ENCODE measurements at regions not wholly inside any gene's neighbourhood (a gene's known extent, or its start where the extent isn't known, plus 50 kb on each side); places are given as distances from the start of the nearest gene placed in this dataset.

DNA sequence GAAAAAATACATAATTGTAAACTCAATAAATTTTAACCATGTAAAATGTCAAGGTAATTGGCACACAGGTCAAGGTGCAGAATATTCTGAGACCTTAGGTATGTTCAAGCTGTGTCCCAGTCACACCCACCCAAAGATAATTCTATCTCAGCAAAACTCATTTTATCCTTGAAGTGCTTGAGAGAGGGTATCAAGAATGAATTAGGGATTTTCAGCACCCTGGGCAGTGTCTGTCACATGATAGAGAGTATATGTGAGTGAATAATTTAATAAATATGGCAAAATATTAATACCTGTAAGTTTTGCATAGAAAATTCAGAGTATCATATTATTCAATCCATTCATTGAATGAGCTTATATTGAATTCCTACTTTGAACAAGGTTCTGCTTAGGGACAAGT is 567.9 kb downstream of the FBXO15 start:
- H3K4me1 Mint-ChIP-seq (ENCODE audit: unreplicated experiment), result no peaks in the 10 kb centered on the region
- no peak for DNase-seq (ENCODE audit: extremely low spot score, unreplicated experiment)
- TF ChIP-seq, protein P1, sequence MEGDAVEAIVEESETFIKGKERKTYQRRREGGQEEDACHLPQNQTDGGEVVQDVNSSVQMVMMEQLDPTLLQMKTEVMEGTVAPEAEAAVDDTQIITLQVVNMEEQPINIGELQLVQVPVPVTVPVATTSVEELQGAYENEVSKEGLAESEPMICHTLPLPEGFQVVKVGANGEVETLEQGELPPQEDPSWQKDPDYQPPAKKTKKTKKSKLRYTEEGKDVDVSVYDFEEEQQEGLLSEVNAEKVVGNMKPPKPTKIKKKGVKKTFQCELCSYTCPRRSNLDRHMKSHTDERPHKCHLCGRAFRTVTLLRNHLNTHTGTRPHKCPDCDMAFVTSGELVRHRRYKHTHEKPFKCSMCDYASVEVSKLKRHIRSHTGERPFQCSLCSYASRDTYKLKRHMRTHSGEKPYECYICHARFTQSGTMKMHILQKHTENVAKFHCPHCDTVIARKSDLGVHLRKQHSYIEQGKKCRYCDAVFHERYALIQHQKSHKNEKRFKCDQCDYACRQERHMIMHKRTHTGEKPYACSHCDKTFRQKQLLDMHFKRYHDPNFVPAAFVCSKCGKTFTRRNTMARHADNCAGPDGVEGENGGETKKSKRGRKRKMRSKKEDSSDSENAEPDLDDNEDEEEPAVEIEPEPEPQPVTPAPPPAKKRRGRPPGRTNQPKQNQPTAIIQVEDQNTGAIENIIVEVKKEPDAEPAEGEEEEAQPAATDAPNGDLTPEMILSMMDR (conservative IDR thresholded peaks at IDR 0.05), result no peak
- no peak overlapping the region for H3K4me3 Mint-ChIP-seq
- no peak overlapping the region for H3K27ac Mint-ChIP-seq
- no peaks in the 10 kb centered on the region for H3K27me3 Mint-ChIP-seq
- H3K9me3 Mint-ChIP-seq, result no peaks in the 10 kb centered on the region
- no peaks in the 10 kb centered on the region for H3K36me3 Mint-ChIP-seq

DNA sequence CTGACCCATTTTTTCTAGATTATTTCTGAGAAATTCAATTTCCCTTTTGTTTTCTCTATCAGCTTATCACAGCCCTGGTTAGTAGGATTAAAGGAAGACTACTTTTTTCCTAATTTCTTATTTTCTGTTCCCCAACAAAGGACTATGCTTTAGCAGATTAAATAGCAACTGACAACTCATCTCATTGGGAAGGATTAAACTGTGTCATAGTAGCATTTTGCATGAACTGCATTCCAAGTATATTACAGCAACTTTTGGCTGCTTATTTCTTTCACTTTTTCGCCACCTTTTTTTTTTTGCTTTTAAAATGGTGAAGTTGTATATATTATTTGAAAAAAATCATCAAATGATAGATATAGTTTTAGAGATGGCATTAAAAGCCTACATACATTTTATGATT is 570.3 kb downstream of the FBXO15 start:
- no peaks in the 10 kb centered on the region for H3K9me3 Mint-ChIP-seq
- TF ChIP-seq, protein P1 (conservative IDR thresholded peaks at IDR 0.05), result no peak
- no peaks in the 10 kb centered on the region for H3K27me3 Mint-ChIP-seq
- no peak for DNase-seq (ENCODE audit: extremely low spot score, unreplicated experiment)
- H3K36me3 Mint-ChIP-seq, result no peaks in the 10 kb centered on the region
- H3K4me3 Mint-ChIP-seq, result no peak overlapping the region
- H3K27ac Mint-ChIP-seq, result no peak overlapping the region
- no peaks in the 10 kb centered on the region for H3K4me1 Mint-ChIP-seq (ENCODE audit: unreplicated experiment)

DNA sequence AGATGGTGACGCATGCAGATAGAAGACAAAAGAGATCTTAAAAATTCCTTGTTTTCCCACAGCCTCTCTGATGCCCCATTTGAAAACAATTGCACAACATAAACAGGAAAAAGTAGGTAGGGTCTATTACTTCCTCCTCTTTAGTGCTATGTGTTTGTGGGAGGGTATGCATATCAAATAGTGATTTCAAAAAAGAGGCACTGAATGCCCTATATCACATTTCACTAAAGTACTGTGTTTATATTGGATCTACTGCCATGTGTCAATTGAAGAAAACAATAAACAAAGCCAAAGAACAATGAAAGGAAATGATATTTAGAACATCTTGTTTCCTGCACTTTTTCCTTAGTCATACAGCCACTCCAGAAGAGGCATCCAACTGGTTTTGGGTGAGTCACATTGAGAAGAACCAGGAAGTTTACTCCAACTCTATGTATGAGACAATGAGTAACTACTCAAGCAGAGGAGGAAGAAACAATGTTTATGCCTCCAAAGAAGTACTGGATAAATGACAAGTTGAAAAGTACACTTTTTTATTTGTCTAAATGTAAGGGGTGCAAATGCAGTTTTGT is 583.6 kb downstream of the FBXO15 start:
- H3K27ac Mint-ChIP-seq, result peak overlapping the region; percentile 32
- no peaks in the 10 kb centered on the region for H3K4me1 Mint-ChIP-seq (ENCODE audit: unreplicated experiment)
- no peak for DNase-seq (ENCODE audit: extremely low spot score, unreplicated experiment)
- TF ChIP-seq, protein P1 (conservative IDR thresholded peaks at IDR 0.05), result no peak
- H3K9me3 Mint-ChIP-seq, result peaks cover 4% of the 10 kb centered on the region
- H3K27me3 Mint-ChIP-seq, result no peaks in the 10 kb centered on the region
- H3K36me3 Mint-ChIP-seq, result no peaks in the 10 kb centered on the region
- H3K4me3 Mint-ChIP-seq, result no peak overlapping the region

DNA sequence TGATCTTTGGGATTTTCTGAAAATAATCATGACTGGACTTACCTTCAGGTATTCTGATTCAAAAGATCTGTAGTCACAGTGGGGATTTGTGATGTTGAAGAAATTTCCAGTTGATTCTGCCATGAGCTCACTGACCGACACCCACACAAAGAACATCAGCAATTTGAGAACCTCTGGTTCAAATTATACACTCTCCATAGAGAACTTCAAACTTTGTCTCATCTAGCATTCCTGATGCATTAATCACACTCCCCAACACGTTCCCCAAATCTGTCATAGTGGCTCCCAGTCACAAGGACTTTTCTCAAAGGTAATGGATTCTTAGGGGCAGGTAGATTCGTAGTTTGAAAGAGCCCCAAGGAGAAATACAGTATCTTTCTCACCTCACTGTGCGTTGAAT is 584.3 kb downstream of the FBXO15 start:
- no peak for DNase-seq (ENCODE audit: extremely low spot score, unreplicated experiment)
- Mint-ChIP-seq H3K4me1 (ENCODE audit: unreplicated experiment) (no peaks in the 10 kb centered on the region), H3K27ac (no peak overlapping the region), H3K9me3 (peaks cover 4% of the 10 kb centered on the region), H3K36me3 (no peaks in the 10 kb centered on the region), H3K27me3 (no peaks in the 10 kb centered on the region), H3K4me3 (no peak overlapping the region)
- TF ChIP-seq, protein P1 (conservative IDR thresholded peaks at IDR 0.05), result no peak

DNA sequence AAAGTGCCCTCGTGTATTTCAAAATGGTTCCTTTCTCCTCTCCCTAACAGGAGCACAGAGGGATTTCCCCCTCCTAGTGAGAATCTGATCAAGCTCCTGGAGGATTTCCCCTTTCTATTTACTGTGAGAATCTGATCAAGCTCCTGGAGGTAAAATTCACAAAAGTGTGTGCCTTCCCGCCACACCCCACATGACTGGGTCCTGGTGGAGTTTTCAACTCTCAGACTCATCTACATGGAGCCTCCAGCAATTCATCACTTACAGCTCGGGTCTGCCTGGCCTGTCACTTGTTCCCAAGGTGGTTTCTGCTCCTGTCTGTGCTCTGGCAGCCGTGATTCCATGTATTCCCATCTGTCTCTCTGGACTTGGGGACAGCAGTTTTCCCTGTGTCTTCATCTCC is 590.7 kb downstream of the FBXO15 start:
- Mint-ChIP-seq H3K4me1 (ENCODE audit: unreplicated experiment) (no peaks in the 10 kb centered on the region), H3K27ac (no peak overlapping the region), H3K36me3 (no peaks in the 10 kb centered on the region), H3K9me3 (no peaks in the 10 kb centered on the region), H3K27me3 (no peaks in the 10 kb centered on the region), H3K4me3 (no peak overlapping the region)
- TF ChIP-seq, protein P1 (conservative IDR thresholded peaks at IDR 0.05), result no peak
- no peak for DNase-seq (ENCODE audit: extremely low spot score, unreplicated experiment)

DNA sequence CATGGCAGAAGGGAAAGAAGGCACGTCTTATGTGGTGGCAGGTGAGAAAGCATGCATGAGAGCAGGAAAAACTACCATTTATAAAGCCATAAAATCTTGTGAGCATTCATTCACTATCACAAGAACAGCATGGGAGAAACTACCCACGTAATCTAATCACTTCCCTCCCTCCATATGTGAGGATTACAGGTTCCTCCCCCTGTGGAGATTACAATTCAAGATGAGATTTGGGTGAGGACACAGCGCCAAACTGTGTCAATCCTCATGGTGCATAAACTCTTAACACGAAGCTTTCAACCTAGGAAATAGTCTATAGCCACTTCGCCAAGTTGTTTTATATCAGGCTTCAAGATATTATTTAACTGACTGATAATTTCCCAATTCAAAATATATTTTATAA is 595.5 kb downstream of the FBXO15 start:
- Mint-ChIP-seq H3K4me3 (no peak overlapping the region), H3K27ac (no peak overlapping the region), H3K36me3 (no peaks in the 10 kb centered on the region), H3K27me3 (no peaks in the 10 kb centered on the region), H3K4me1 (ENCODE audit: unreplicated experiment) (no peaks in the 10 kb centered on the region), H3K9me3 (no peaks in the 10 kb centered on the region)
- TF ChIP-seq, protein P1 (conservative IDR thresholded peaks at IDR 0.05), result no peak
- no peak for DNase-seq (ENCODE audit: extremely low spot score, unreplicated experiment)

Data from type B pancreatic cell (in vitro differentiated cells).